WI38 (cell line): ENCODE measurements at regions not wholly inside any gene's neighbourhood (a gene's known extent, or its start where the extent isn't known, plus 50 kb on each side); places are given as distances from the start of the nearest gene placed in this dataset.

Source experiments
- H3K4me3 ChIP-seq: 2 replicates; pipeline ENCODE4 v1.5.1; 2011; ENCODE audit warnings: low read depth, mild to moderate bottlenecking, control low read depth, low read length
- TF ChIP-seq, protein P1 (sequence below): IDR thresholded peaks from 2 replicates; pipeline ENCODE4 v1.5.1; 2012; ENCODE audit warnings: low read depth, mild to moderate bottlenecking, control low read depth, low read length

- H3K4me3 ChIP-seq, result no peak overlapping the region
- TF ChIP-seq, protein P1, sequence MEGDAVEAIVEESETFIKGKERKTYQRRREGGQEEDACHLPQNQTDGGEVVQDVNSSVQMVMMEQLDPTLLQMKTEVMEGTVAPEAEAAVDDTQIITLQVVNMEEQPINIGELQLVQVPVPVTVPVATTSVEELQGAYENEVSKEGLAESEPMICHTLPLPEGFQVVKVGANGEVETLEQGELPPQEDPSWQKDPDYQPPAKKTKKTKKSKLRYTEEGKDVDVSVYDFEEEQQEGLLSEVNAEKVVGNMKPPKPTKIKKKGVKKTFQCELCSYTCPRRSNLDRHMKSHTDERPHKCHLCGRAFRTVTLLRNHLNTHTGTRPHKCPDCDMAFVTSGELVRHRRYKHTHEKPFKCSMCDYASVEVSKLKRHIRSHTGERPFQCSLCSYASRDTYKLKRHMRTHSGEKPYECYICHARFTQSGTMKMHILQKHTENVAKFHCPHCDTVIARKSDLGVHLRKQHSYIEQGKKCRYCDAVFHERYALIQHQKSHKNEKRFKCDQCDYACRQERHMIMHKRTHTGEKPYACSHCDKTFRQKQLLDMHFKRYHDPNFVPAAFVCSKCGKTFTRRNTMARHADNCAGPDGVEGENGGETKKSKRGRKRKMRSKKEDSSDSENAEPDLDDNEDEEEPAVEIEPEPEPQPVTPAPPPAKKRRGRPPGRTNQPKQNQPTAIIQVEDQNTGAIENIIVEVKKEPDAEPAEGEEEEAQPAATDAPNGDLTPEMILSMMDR, result no peak
Observed at GRCh38 chr1:10958614-10959013, 53.8 kb upstream of the TARDBP start.

DNA sequence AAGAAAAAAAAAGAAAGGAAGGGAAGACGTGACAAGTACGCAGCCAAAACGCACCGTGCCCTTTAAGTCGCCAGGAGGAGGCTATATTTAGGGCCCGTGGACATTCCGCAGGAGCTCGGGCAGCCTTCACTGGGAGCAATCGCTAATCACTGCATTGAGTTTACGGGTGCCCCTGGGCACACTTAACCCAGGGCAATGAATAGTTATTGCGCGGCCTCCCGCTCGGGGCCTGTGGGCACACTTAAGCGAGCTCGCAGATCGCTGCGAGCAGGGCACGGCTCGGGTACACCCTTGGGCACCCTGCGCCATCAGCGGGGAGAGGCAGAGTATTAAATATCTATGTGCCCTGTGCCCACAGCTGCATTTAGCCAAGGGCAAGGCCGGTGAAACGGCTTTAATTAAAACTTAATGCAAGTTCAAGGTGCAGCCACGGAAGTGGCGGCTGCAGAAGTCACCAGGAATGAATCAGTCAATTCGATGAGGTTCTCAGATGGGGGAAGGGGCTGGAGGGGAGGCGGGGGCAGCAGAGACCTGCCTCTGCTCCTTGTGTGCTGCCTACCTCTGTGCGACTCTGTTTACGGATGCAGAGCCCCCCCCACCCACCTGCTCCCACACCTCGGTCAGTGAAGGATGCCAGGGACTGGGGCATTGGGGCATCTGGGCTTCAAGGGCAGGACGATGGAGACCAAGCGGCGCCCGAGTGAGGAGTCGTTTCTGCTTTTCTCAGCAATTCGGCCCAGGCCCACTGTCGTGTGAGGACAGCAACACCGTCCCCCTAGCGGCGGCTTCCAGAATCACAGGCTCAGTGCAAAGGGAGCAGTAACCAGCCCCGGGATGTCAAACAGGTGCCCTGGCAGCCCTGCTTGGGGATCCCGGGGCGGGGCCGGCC, 51.8 kb upstream of the TARDBP start:
- TF ChIP-seq, protein P1, result peak; percentile 88
- no peak overlapping the region for H3K4me3 ChIP-seq

DNA sequence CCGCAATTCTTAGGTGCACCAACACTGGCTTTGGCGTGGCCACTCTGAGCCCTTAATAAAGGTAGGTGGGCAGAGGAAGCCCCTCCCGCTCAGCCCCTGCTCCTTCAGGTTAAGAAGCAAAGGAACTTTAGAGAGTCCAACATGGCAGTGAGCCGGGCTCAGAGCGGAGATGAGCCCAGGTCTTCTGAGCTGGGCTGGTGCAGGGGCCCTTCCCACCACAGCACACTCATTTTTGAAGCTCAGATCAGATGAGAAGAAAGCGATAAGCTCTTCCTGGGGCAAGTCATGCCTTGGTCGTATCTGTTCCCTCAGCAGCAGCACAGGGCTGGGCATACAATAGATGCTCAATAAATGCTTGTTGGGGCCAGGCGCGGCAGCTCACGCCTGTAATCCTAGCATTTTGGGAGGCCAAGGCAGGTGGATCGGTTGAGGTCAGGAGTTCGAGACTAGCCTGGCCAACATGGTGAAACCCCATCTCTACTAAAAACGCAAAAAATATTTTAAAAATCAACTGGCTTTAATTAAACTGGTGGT, 51.1 kb upstream of the TARDBP start:
- TF ChIP-seq, protein P1, result no peak
- H3K4me3 ChIP-seq, result no peak overlapping the region

DNA sequence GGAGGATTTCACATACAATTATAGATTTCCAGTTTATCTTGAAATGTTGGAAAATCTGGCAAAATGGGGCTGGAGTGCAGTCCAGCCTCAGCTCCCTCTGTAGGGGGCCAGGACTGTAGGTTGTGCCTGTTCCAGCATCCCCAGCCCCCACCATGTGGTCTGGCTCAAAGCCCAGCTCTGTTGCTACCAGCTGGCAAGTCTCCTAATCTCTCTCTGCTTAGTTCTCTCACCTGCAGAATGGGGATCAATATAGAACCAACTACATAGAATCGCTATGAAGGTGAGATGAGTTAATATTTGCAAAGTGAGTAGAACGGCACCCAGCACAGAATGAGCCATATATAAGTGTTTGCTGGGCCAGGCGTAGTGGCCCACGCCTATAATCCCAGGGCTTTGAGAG, 50.0 kb upstream of the TARDBP start:
- TF ChIP-seq, protein P1, result no peak
- H3K4me3 ChIP-seq, result no peak overlapping the region
